ENCODE measurements at regions not wholly inside any gene's neighbourhood (a gene's known extent, or its start where the extent isn't known, plus 50 kb on each side); places are given as distances from the start of the nearest gene placed in this dataset.

DNA sequence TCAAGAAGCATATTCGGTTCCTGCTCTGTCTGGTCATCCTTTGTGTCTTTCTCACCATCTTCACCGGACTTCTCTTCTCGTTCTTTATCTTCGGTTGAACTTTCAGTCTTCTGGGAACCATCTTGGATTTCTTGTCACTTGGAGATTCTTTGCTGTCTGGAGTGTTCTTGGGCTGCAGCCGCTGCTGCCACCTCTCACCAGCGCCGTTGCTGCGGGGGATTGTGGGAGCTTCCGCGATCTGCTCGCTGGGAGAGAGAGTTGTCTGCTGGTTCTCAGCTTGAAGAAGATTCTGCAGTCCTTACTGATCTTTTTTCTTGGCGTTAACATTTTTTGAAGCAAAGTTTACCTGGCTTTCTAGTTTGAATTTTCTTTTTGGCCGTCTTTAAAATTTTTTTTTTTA is 1165.2 kb upstream of the PRMT6 start:
- H3K36me3 Mint-ChIP-seq (ENCODE audit: low read depth): no peaks in the 10 kb centered on the region
- TF ChIP-seq, protein P1, sequence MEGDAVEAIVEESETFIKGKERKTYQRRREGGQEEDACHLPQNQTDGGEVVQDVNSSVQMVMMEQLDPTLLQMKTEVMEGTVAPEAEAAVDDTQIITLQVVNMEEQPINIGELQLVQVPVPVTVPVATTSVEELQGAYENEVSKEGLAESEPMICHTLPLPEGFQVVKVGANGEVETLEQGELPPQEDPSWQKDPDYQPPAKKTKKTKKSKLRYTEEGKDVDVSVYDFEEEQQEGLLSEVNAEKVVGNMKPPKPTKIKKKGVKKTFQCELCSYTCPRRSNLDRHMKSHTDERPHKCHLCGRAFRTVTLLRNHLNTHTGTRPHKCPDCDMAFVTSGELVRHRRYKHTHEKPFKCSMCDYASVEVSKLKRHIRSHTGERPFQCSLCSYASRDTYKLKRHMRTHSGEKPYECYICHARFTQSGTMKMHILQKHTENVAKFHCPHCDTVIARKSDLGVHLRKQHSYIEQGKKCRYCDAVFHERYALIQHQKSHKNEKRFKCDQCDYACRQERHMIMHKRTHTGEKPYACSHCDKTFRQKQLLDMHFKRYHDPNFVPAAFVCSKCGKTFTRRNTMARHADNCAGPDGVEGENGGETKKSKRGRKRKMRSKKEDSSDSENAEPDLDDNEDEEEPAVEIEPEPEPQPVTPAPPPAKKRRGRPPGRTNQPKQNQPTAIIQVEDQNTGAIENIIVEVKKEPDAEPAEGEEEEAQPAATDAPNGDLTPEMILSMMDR (IDR thresholded peaks at IDR 0.05; ENCODE audit: unreplicated experiment in 3 of 3): no peak
- H3K9me3 Mint-ChIP-seq: peaks cover 4% of the 10 kb centered on the region
- no peaks in the 10 kb centered on the region for H3K4me1 Mint-ChIP-seq
- no peak overlapping the region for H3K27ac Mint-ChIP-seq
- no peak overlapping the region for H3K4me3 Mint-ChIP-seq
- no peaks in the 10 kb centered on the region for H3K27me3 Mint-ChIP-seq (ENCODE audit: low read depth)

DNA sequence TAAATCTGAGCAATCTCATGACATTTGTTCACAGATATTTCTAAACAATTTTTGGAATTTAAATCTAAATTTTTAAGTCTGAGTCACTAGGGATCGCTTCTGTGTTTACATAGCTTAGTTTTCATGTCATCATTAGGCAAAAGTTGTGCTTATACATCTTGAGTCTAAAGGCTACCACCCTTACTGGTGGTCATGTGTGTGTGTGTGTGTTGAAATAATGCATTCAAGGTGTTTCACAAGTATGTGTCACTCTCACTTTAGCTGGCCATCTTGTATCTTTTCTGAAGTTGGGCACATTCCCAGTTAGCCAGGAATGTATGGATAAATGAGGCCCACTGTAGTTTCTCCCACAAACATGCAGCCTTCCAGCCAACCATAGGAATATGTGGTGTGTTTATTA is 1162.5 kb upstream of the PRMT6 start:
- H3K9me3 Mint-ChIP-seq: peaks cover 12% of the 10 kb centered on the region
- H3K4me3 Mint-ChIP-seq: no peak overlapping the region
- no peaks in the 10 kb centered on the region for H3K27me3 Mint-ChIP-seq (ENCODE audit: low read depth)
- H3K36me3 Mint-ChIP-seq (ENCODE audit: low read depth): no peaks in the 10 kb centered on the region
- TF ChIP-seq, protein P1 (IDR thresholded peaks at IDR 0.05; ENCODE audit: unreplicated experiment in 3 of 3): no peak
- H3K4me1 Mint-ChIP-seq: no peaks in the 10 kb centered on the region
- no peak overlapping the region for H3K27ac Mint-ChIP-seq

DNA sequence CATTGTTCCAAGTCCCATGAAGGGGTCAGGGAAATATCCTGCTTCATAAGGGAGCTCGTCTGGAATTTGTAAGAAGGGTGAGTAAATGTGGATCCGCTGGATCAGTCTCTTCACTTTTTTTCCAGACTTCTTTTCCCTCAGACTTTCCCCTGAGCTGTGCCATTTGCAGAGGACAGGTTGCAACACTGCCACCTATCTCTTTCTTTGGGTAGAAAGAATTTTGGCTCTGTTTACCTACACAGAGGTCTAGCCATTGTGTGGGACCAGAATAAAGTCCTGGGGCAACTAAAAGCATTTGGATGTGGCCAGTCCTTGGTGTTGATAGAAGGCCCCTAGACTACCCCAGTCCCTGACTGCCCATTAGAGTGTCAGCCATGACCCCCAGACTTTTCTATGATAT is 1146.7 kb upstream of the PRMT6 start:
- TF ChIP-seq, protein P1 (IDR thresholded peaks at IDR 0.05; ENCODE audit: unreplicated experiment in 3 of 3): no peak
- H3K4me3 Mint-ChIP-seq: no peak overlapping the region
- H3K36me3 Mint-ChIP-seq (ENCODE audit: low read depth): no peaks in the 10 kb centered on the region
- H3K27me3 Mint-ChIP-seq (ENCODE audit: low read depth): no peaks in the 10 kb centered on the region
- peaks cover 5% of the 10 kb centered on the region for H3K9me3 Mint-ChIP-seq
- no peak overlapping the region for H3K27ac Mint-ChIP-seq
- H3K4me1 Mint-ChIP-seq: no peaks in the 10 kb centered on the region

DNA sequence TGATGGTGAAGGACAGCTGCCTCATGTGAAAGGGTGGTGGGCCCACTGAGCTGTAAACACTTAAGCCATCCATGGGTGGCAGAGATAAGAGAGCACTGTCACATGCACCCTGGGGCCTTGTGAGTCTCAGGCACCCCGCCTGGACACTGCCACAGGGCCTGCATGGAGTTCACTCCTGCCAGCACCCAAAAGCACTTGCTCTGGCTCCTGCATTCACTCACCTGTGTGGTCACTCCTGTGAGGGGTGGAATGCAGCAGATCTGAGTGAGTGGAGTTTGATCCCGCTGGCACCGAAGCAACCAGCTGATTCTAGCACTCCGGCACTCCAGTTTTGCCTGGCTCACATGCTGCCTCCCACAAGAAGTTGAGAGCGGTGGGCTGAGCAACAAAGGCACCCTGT is 1142.1 kb upstream of the PRMT6 start:
- TF ChIP-seq, protein P1 (IDR thresholded peaks at IDR 0.05; ENCODE audit: unreplicated experiment in 3 of 3): no peak
- no peaks in the 10 kb centered on the region for H3K4me1 Mint-ChIP-seq
- no peaks in the 10 kb centered on the region for H3K9me3 Mint-ChIP-seq
- H3K27me3 Mint-ChIP-seq (ENCODE audit: low read depth): no peaks in the 10 kb centered on the region
- H3K36me3 Mint-ChIP-seq (ENCODE audit: low read depth): no peaks in the 10 kb centered on the region
- no peak overlapping the region for H3K27ac Mint-ChIP-seq
- no peak overlapping the region for H3K4me3 Mint-ChIP-seq

DNA sequence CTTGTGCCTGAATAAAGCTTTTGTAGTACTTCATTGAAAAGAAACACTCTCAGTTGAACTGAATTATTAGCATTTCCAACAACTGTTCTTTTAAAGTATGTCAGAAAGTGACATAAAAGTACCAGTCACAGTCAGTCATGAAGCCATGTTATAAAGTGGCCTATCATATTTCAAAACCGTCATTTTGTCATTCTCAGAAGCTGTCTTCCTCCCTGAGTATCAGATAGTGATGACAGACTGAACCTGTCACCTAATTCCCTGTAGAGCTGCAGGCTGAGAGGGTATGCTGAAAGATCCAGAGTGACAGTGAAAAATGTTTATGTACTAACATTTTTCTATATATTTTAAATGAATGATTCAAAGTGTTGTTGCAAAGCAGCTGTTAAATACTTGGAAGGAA is 1121.7 kb upstream of the PRMT6 start:
- TF ChIP-seq, protein P1 (IDR thresholded peaks at IDR 0.05; ENCODE audit: unreplicated experiment in 3 of 3): no peak
- no peak overlapping the region for H3K27ac Mint-ChIP-seq
- H3K9me3 Mint-ChIP-seq: peaks cover 8% of the 10 kb centered on the region
- H3K27me3 Mint-ChIP-seq (ENCODE audit: low read depth): no peaks in the 10 kb centered on the region
- no peaks in the 10 kb centered on the region for H3K36me3 Mint-ChIP-seq (ENCODE audit: low read depth)
- H3K4me3 Mint-ChIP-seq: no peak overlapping the region
- H3K4me1 Mint-ChIP-seq: no peaks in the 10 kb centered on the region

DNA sequence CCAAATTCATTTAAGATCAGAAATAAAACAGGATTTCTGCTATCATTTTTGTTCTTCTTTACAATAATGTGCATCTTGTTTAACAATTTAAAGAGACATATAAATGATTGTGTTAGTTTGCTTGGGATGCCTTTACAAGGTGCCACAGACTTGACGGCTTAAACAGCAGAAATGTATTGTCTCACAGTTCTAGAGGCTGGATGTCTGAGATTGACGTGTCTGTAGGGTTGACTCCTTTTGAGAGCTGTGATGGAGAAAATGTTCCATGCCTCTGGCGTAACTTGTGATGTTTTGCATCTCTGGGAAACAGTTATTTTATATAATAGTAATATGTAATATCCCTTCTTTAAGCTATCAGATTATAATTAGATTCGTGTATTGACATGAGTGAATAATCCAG is 1091.6 kb upstream of the PRMT6 start:
- H3K9me3 Mint-ChIP-seq: no peaks in the 10 kb centered on the region
- no peaks in the 10 kb centered on the region for H3K27me3 Mint-ChIP-seq (ENCODE audit: low read depth)
- H3K36me3 Mint-ChIP-seq (ENCODE audit: low read depth): no peaks in the 10 kb centered on the region
- TF ChIP-seq, protein P1 (IDR thresholded peaks at IDR 0.05; ENCODE audit: unreplicated experiment in 3 of 3): no peak
- no peak overlapping the region for H3K4me3 Mint-ChIP-seq
- no peaks in the 10 kb centered on the region for H3K4me1 Mint-ChIP-seq
- H3K27ac Mint-ChIP-seq: no peak overlapping the region
